ENCODE measurements at regions not wholly inside any gene's neighbourhood (a gene's known extent, or its start where the extent isn't known, plus 50 kb on each side); places are given as distances from the start of the nearest gene placed in this dataset.
A peak's percentile ranks its signal among the peaks of the same experiment; 100 is the strongest.

GRCh38 chr7:84528756-84529479 lies 334.3 kb upstream of the SEMA3A start:
- Histone ChIP-seq H2AFZ (no peak overlapping the region), H3K9ac (no peak overlapping the region), H3K36me3 (ENCODE audit: low read depth) (no peaks in the 10 kb centered on the region), H3K4me3 (no peak overlapping the region), H3K79me2 (ENCODE audit: insufficient read depth) (no peaks in the 10 kb centered on the region), H3K4me1 (ENCODE audit: insufficient read depth) (peaks cover 28% of the 10 kb centered on the region), H4K20me1 (ENCODE audit: insufficient read depth) (no peaks in the 10 kb centered on the region), H3K4me2 (ENCODE audit: unreplicated experiment) (peak overlapping the region; percentile 31), H3K9me2 (ENCODE audit: insufficient read depth) (no peaks in the 10 kb centered on the region), H3K9me3 (ENCODE audit: low read depth) (no peaks in the 10 kb centered on the region), H3K27ac (0 out of 2 replicates have a peak overlapping the region, but pooled peaks have one; percentile 10), H3K27me3 (replicated peaks; ENCODE audit: insufficient read depth) (no peaks in the 10 kb centered on the region), H3F3A (ENCODE audit: insufficient read depth) (peaks cover 24% of the 10 kb centered on the region; the same call in 1 of the 2 replicates)
- DNase-seq: no peak
- TF ChIP-seq EZH2 (IDR thresholded peaks at IDR 0.05; ENCODE audit: insufficient read depth, poor library complexity, severe bottlenecking): no peak
- TF ChIP-seq EZH2phosphoT487 (IDR thresholded peaks at IDR 0.05; ENCODE audit: insufficient read depth, low read depth): no peak
- in situ Hi-C loops (cut with MboI): no loop called here

- no peaks in the 10 kb centered on the region for H3K9me3 ChIP-seq (ENCODE audit: low read depth)
- no peaks in the 10 kb centered on the region for H3K79me2 ChIP-seq (ENCODE audit: insufficient read depth)
- H3K4me1 ChIP-seq (ENCODE audit: insufficient read depth): peaks cover 27% of the 10 kb centered on the region
- peak overlapping the region; percentile 75 for H3K27ac ChIP-seq
- H3K27me3 ChIP-seq (replicated peaks; ENCODE audit: insufficient read depth): no peaks in the 10 kb centered on the region
- TF ChIP-seq EZH2phosphoT487 (IDR thresholded peaks at IDR 0.05; ENCODE audit: insufficient read depth, low read depth) (no peak), EZH2 (IDR thresholded peaks at IDR 0.05; ENCODE audit: insufficient read depth, poor library complexity, severe bottlenecking) (no peak)
- no peaks in the 10 kb centered on the region for H3K36me3 ChIP-seq (ENCODE audit: low read depth)
- peaks cover 23% of the 10 kb centered on the region; the same call in 1 of the 2 replicates for H3F3A ChIP-seq (ENCODE audit: insufficient read depth)
- H4K20me1 ChIP-seq (ENCODE audit: insufficient read depth): no peaks in the 10 kb centered on the region
- peak; percentile 85 for DNase-seq
- peak overlapping the region; percentile 78 for H3K4me2 ChIP-seq (ENCODE audit: unreplicated experiment)
- H2AFZ ChIP-seq: peak overlapping the region; percentile 83
- peak overlapping the region; percentile 66 for H3K9ac ChIP-seq
- peak overlapping the region; percentile 39 for H3K4me3 ChIP-seq
- no peaks in the 10 kb centered on the region for H3K9me2 ChIP-seq (ENCODE audit: insufficient read depth)
- in situ Hi-C loops (cut with MboI): no loop called here
- WGBS, 2 experiments (ENCODE audit: low coverage in 1 of 2, low lambda C conversion rate in 2 of 2, missing lambda C conversion rate in 2 of 2): 6 to 8% methylated on average over 10 of the region's 10 CpGs
These were observed 330.4 kb upstream of the SEMA3A start for GRCh38 chr7:84524714-84525694.

- no peak for DNase-seq
- Histone ChIP-seq H3K27me3 (replicated peaks; ENCODE audit: insufficient read depth) (no peaks in the 10 kb centered on the region), H3F3A (ENCODE audit: insufficient read depth) (peaks cover 13% of the 10 kb centered on the region; the same call in 1 of the 2 replicates), H3K27ac (no peak overlapping the region), H3K9me2 (ENCODE audit: insufficient read depth) (no peaks in the 10 kb centered on the region), H3K9ac (no peak overlapping the region), H3K36me3 (ENCODE audit: low read depth) (no peaks in the 10 kb centered on the region), H4K20me1 (ENCODE audit: insufficient read depth) (no peaks in the 10 kb centered on the region), H3K9me3 (ENCODE audit: low read depth) (peaks cover 3% of the 10 kb centered on the region), H3K79me2 (ENCODE audit: insufficient read depth) (no peaks in the 10 kb centered on the region), H3K4me3 (no peak overlapping the region), H3K4me2 (ENCODE audit: unreplicated experiment) (no peak overlapping the region), H2AFZ (no peak overlapping the region), H3K4me1 (ENCODE audit: insufficient read depth) (peaks cover 12% of the 10 kb centered on the region)
- 97 to 98% methylated on average over 3 of the region's 3 CpGs for whole genome bisulfite sequencing, 2 experiments (ENCODE audit: low coverage in 1 of 2, low lambda C conversion rate in 2 of 2, missing lambda C conversion rate in 2 of 2)
- in situ Hi-C loops (cut with MboI): no loop called here
- no peak for TF ChIP-seq EZH2phosphoT487 (IDR thresholded peaks at IDR 0.05; ENCODE audit: insufficient read depth, low read depth)
These were observed 318.5 kb upstream of the SEMA3A start for GRCh38 chr7:84513061-84513460.

GRCh38 chr7:84512055-84512454 lies 317.5 kb upstream of the SEMA3A start:
- Histone ChIP-seq H3K27ac (no peak overlapping the region), H3K4me1 (ENCODE audit: insufficient read depth) (peaks cover 12% of the 10 kb centered on the region), H3K4me2 (ENCODE audit: unreplicated experiment) (no peak overlapping the region), H3K9me2 (ENCODE audit: insufficient read depth) (no peaks in the 10 kb centered on the region), H2AFZ (no peak overlapping the region), H3K79me2 (ENCODE audit: insufficient read depth) (no peaks in the 10 kb centered on the region), H3K27me3 (replicated peaks; ENCODE audit: insufficient read depth) (no peaks in the 10 kb centered on the region), H4K20me1 (ENCODE audit: insufficient read depth) (no peaks in the 10 kb centered on the region), H3K9ac (no peak overlapping the region), H3F3A (ENCODE audit: insufficient read depth) (peaks cover 13% of the 10 kb centered on the region; the same call in 1 of the 2 replicates), H3K9me3 (ENCODE audit: low read depth) (peaks cover 3% of the 10 kb centered on the region), H3K4me3 (no peak overlapping the region), H3K36me3 (ENCODE audit: low read depth) (no peaks in the 10 kb centered on the region)
- in situ Hi-C loops (cut with MboI): no loop called here
- WGBS, 2 experiments (ENCODE audit: low coverage in 1 of 2, low lambda C conversion rate in 2 of 2, missing lambda C conversion rate in 2 of 2): 93 to 100% methylated on average over 1 of the region's 1 CpG
- TF ChIP-seq EZH2phosphoT487 (IDR thresholded peaks at IDR 0.05; ENCODE audit: insufficient read depth, low read depth): no peak
- no peak for TF ChIP-seq EZH2 (IDR thresholded peaks at IDR 0.05; ENCODE audit: insufficient read depth, poor library complexity, severe bottlenecking)
- DNase-seq: no peak

Measured in GM23248 (cell line).